Thyroid gland (tissue), 4 donors: ENCODE measurements at regions not wholly inside any gene's neighbourhood (a gene's known extent, or its start where the extent isn't known, plus 50 kb on each side); places are given as distances from the start of the nearest gene placed in this dataset.

Experiments used
- DNase-seq, 2 donors: peaks; one replicate each; pipeline ENCODE4 v3.0.0-alpha.2; 2019
- H3K27ac ChIP-seq, 3 donors: fragments of 200-600 bp; sonication (generic); 1 replicate in 2 of 3; 2 replicates in 1 of 3; pipeline ENCODE4 v1.5.1; 2016 to 2019; ENCODE audit warnings: mild to moderate bottlenecking in 1 of 3, moderate library complexity in 1 of 3
- H3K27me3 ChIP-seq: fragments of 200-600 bp; sonication (generic); one replicate; pipeline ENCODE4 v1.5.1; 2019
- H3K36me3 ChIP-seq, 2 donors: fragments of 200-600 bp; sonication (generic); one replicate each; pipeline ENCODE4 v1.5.1; 2016 to 2019
- H3K4me1 ChIP-seq, 2 donors: fragments of 200-600 bp; sonication (generic); one replicate each; pipeline ENCODE4 v1.5.1; 2017 to 2019
- H3K4me3 ChIP-seq, 3 donors: fragments of 200-600 bp; sonication (generic); replicated peaks in 1 of 3; 1 replicate in 2 of 3; 2 replicates in 1 of 3; pipeline ENCODE4 v1.5.1; 2016; ENCODE audit warnings: mild to moderate bottlenecking in 1 of 3
- H3K9me3 ChIP-seq: fragments of 200-600 bp; sonication (generic); one replicate; pipeline ENCODE4 v1.5.1; 2017
- POLR2A ChIP-seq, 2 donors: fragments of 450-650 bp; IDR thresholded peaks; one replicate each; pipeline ENCODE4 v1.6.1; 2017; ENCODE audit warnings: antibody characterized with exemption in 2 of 2, mild to moderate bottlenecking in 2 of 2, moderate library complexity in 1 of 2
- WGBS, 2 donors: methylation state at CpG; one replicate each; pipeline ENCODE4 v1.1.5; 2017; 5-methylcytosine and 5-hydroxymethylcytosine counted together
- intact Hi-C: fragments of 100-400 bp; cut with DNase I; formaldehyde crosslinking; loops from one replicate; pipeline ENCODE4 v1.15.1; 2023
- TF ChIP-seq, protein P1 (sequence below), 6 experiments: fragments of 200-600 bp in 3 of 6; fragments of 450-650 bp in 3 of 6; sonication (generic) in 3 of 6; IDR thresholded peaks; one replicate each; pipeline ENCODE4 v1.5.1; 2016 to 2019; ENCODE audit warnings: antibody characterized with exemption in 6 of 6, mild to moderate bottlenecking in 2 of 6, inconsistent platforms in 1 of 6, moderate library complexity in 1 of 6

DNA sequence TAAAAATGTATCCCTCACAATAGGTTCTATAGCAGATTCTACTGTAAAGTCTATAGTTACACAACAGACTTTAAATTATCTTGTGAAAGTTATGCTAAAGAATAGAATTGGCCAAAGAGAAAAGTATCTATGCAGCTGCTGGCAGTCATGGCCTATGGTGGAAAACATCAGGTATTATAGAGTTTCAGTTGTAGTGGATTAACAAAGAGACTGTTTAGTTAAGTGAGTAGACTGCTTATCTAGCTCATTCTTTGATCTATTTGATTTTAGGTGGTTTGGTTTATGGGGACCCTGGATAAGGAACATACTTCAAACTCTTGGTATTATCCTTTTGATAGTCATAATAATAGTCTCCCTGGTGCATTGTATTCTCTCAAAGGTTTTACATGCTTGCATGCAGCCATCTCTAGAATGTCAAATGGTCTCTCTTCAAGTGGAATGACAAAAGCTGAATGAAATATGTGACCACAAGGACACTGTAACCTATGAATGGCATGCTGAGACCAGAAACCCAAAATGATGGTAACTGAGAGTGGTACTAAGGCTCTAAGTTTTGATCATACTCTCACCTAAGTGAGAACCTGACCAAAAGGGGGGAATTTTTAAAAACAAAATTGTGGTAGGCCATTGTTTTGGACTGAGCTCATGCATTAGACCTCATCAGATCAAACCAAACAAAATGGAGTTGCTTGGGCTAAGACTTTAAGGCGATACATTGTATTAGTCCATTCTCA, 54.9 kb upstream of the NAMPT start:
- H3K9me3 ChIP-seq, result no peaks in the 10 kb centered on the region
- WGBS, 2 donors, result 88% methylated on average over 1 of the region's 1 CpG; no CpG with 5 or more reads in 1 of the 2 donors
- no peaks in the 10 kb centered on the region for H3K36me3 ChIP-seq
- H3K4me1 ChIP-seq, result no peaks in the 10 kb centered on the region
- intact Hi-C loops, result no loop called here
- no peak overlapping the region for H3K4me3 ChIP-seq
- H3K27ac ChIP-seq, result no peak overlapping the region
- H3K27me3 ChIP-seq, result no peaks in the 10 kb centered on the region
- DNase-seq, result no peak
- TF ChIP-seq POLR2A (IDR thresholded peaks at IDR 0.05), result no peak
- TF ChIP-seq, protein P1, sequence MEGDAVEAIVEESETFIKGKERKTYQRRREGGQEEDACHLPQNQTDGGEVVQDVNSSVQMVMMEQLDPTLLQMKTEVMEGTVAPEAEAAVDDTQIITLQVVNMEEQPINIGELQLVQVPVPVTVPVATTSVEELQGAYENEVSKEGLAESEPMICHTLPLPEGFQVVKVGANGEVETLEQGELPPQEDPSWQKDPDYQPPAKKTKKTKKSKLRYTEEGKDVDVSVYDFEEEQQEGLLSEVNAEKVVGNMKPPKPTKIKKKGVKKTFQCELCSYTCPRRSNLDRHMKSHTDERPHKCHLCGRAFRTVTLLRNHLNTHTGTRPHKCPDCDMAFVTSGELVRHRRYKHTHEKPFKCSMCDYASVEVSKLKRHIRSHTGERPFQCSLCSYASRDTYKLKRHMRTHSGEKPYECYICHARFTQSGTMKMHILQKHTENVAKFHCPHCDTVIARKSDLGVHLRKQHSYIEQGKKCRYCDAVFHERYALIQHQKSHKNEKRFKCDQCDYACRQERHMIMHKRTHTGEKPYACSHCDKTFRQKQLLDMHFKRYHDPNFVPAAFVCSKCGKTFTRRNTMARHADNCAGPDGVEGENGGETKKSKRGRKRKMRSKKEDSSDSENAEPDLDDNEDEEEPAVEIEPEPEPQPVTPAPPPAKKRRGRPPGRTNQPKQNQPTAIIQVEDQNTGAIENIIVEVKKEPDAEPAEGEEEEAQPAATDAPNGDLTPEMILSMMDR (IDR thresholded peaks at IDR 0.05), result no peak

DNA sequence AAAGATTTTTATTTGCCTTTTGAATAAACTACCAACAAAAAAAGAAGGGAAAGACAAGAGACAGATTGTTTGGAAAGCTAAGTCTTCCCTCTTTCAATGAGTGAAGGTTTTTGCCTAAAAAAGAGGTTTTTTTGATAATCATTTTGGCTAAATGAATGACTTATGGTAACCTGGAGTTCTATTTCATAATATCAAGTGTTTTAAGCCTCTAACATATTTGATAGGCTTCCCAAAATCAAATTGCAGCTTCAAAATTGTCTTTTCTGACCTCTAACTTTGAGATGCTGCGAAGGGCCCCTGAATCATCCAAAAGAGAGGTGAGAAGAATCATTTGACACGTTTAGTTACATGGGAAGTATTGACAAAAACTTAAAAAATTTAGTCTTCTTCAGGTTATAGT, 53.0 kb upstream of the NAMPT start:
- H3K9me3 ChIP-seq, result no peaks in the 10 kb centered on the region
- H3K36me3 ChIP-seq, result no peaks in the 10 kb centered on the region
- no peaks in the 10 kb centered on the region for H3K27me3 ChIP-seq
- WGBS, 2 donors, result 73% methylated on average over 2 of the region's 2 CpGs
- intact Hi-C loops, result no loop called here
- no peak overlapping the region for H3K27ac ChIP-seq
- no peak for DNase-seq
- H3K4me3 ChIP-seq, result no peak overlapping the region
- TF ChIP-seq POLR2A (IDR thresholded peaks at IDR 0.05), result no peak
- no peaks in the 10 kb centered on the region for H3K4me1 ChIP-seq

DNA sequence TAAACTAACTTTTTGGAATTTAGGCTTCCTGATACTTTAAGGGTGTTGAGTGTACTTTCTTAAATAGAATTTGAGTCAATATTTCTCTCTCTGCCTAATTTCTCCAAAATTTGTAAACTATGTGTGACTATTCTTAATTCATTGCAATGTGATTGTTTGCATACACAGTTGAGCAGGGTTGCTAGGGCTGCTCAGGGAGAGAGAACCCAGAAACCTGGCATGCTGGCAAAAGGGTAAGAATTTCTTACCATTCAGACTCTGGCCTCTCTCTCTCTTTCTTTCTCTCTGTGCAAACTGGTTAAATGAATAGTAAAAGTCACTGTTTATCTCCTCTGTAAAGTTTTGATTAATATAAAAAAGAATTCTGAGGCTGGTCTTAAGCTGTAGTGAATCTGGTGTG, 51.0 kb upstream of the NAMPT start:
- DNase-seq, result no peak
- no peak overlapping the region for H3K4me3 ChIP-seq
- no peak for TF ChIP-seq POLR2A (IDR thresholded peaks at IDR 0.05)
- TF ChIP-seq, protein P1 (IDR thresholded peaks at IDR 0.05), result no peak
- no peaks in the 10 kb centered on the region for H3K4me1 ChIP-seq
- intact Hi-C loops, result no loop called here
- no peaks in the 10 kb centered on the region for H3K27me3 ChIP-seq
- H3K36me3 ChIP-seq, result no peaks in the 10 kb centered on the region
- no peaks in the 10 kb centered on the region for H3K9me3 ChIP-seq
- no peak overlapping the region for H3K27ac ChIP-seq
